Mesothelial cell of epicardium (in vitro differentiated cells): ENCODE measurements at regions not wholly inside any gene's neighbourhood (a gene's known extent, or its start where the extent isn't known, plus 50 kb on each side); places are given as distances from the start of the nearest gene placed in this dataset.
"Not testable (repeated sequence)": the region's sequence is repeated elsewhere in the genome, so short reads cannot be mapped to it uniquely, and the experiment has no call there.

Experiments
- DNase-seq, 2 experiments: peaks; one replicate each; pipeline ENCODE4 v3.0.0; 2021; ENCODE audit warnings: low spot score in 2 of 2; ENCODE audit not compliant: unreplicated experiment in 2 of 2
- H3K27ac Mint-ChIP-seq: 2 replicates; pipeline ENCODE4 v1.8.0; 2021; ENCODE audit warnings: mixed read lengths
- H3K27me3 Mint-ChIP-seq: 2 replicates; pipeline ENCODE4 v1.8.0; 2021; ENCODE audit warnings: low read depth, mixed read lengths
- H3K36me3 Mint-ChIP-seq: 2 replicates; pipeline ENCODE4 v1.8.0; 2021; ENCODE audit warnings: mixed read lengths
- H3K4me1 Mint-ChIP-seq: 2 replicates; pipeline ENCODE4 v1.8.0; 2021; ENCODE audit warnings: mixed read lengths
- H3K4me3 Mint-ChIP-seq: 2 replicates; pipeline ENCODE4 v1.8.0; 2021; ENCODE audit warnings: mild to moderate bottlenecking, moderate library complexity, mixed read lengths
- H3K9me3 Mint-ChIP-seq: 2 replicates; pipeline ENCODE4 v1.8.0; 2021; ENCODE audit warnings: mixed read lengths
- TF ChIP-seq, protein P1 (sequence below): fragments of 200-600 bp; sonication (generic); IDR thresholded peaks from one replicate; pipeline ENCODE4 v1.5.0; 2021; ENCODE audit warnings: antibody characterized with exemption; ENCODE audit not compliant: unreplicated experiment

GRCh38 chr1:21378705-21379494 is 61.0 kb upstream of the NBPF3 start:
- peaks cover 5% of the 10 kb centered on the region for H3K36me3 Mint-ChIP-seq
- H3K4me3 Mint-ChIP-seq = no peak overlapping the region
- H3K9me3 Mint-ChIP-seq = peaks cover 16% of the 10 kb centered on the region
- no peak for DNase-seq
- H3K27ac Mint-ChIP-seq = no peak overlapping the region
- H3K4me1 Mint-ChIP-seq = peaks cover 7% of the 10 kb centered on the region
- TF ChIP-seq, protein P1, sequence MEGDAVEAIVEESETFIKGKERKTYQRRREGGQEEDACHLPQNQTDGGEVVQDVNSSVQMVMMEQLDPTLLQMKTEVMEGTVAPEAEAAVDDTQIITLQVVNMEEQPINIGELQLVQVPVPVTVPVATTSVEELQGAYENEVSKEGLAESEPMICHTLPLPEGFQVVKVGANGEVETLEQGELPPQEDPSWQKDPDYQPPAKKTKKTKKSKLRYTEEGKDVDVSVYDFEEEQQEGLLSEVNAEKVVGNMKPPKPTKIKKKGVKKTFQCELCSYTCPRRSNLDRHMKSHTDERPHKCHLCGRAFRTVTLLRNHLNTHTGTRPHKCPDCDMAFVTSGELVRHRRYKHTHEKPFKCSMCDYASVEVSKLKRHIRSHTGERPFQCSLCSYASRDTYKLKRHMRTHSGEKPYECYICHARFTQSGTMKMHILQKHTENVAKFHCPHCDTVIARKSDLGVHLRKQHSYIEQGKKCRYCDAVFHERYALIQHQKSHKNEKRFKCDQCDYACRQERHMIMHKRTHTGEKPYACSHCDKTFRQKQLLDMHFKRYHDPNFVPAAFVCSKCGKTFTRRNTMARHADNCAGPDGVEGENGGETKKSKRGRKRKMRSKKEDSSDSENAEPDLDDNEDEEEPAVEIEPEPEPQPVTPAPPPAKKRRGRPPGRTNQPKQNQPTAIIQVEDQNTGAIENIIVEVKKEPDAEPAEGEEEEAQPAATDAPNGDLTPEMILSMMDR = no peak
- no peaks in the 10 kb centered on the region for H3K27me3 Mint-ChIP-seq

- H3K27me3 Mint-ChIP-seq = no peaks in the 10 kb centered on the region
- H3K27ac Mint-ChIP-seq = no peak overlapping the region
- DNase-seq = no peak
- H3K4me3 Mint-ChIP-seq = no peak overlapping the region
- TF ChIP-seq, protein P1 = no peak
- no peaks in the 10 kb centered on the region for H3K36me3 Mint-ChIP-seq
- H3K4me1 Mint-ChIP-seq = no peaks in the 10 kb centered on the region
- H3K9me3 Mint-ChIP-seq = no peaks in the 10 kb centered on the region
Observed at GRCh38 chr1:21372383-21372782, 67.6 kb upstream of the NBPF3 start.

DNA sequence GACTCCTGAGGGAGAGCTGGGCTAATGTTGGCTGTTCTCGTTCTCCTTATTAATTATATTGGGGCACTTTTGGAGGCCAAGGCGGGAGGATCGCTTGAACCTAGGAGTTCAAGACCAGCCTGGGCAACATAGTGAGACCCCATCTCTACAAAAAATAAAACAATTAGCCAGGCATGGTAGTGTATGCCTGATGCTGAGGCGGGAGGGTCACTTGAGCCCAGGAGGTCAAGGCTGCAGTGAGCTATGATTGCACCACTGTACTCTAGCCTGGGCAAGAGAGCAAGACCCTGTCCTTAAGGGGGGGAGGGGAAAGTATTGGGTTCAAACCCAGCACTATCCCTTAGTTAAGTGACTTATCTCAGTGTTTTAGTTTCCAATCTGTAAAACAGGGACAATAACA is 70.0 kb upstream of the NBPF3 start:
- Mint-ChIP-seq H3K27ac (no peak overlapping the region), H3K9me3 (no peaks in the 10 kb centered on the region), H3K4me1 (no peaks in the 10 kb centered on the region), H3K4me3 (no peak overlapping the region), H3K27me3 (no peaks in the 10 kb centered on the region), H3K36me3 (no peaks in the 10 kb centered on the region)
- no peak for DNase-seq
- TF ChIP-seq, protein P1 = no peak

DNA sequence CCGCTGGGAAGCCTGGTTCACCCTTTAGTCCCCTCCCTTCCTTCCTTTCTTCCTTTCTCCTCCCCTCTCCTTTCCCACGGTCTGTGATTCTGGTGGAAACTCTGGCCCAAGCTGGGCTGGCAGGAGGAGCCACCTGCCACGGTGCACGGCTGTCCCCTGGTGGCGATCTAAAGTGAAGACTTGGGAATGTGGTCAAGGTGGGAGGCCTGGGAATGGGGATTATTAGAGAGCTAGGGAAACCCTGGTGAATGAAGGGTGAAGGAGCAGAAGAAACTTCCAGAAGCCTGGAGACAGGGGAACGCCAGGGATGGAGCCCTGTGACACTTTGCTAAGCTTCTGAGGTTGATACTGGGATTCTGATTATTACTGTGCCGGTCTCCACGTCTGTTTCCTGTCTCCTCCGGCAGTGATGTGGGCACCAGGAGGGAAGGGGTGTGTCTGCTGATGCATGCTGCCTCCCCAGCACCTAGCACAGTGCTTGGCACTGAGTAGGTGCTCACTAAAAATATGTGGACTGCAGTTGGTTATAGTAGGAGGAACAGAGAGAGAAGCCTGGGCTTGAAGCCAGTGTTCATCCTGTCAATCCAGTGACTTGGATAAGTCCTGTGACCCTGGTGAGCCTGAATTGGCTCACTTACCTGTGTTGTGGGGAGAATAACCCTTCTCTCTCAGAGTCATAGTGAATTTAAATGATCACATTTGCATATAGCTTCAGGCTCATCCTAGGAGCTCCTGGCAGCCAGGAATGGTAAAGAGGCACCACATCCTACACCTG is 71.2 kb upstream of the NBPF3 start:
- no peaks in the 10 kb centered on the region for H3K27me3 Mint-ChIP-seq
- H3K9me3 Mint-ChIP-seq = no peaks in the 10 kb centered on the region
- TF ChIP-seq, protein P1 = peak; percentile 84
- no peaks in the 10 kb centered on the region for H3K4me1 Mint-ChIP-seq
- H3K27ac Mint-ChIP-seq = no peak overlapping the region
- H3K4me3 Mint-ChIP-seq = no peak overlapping the region
- H3K36me3 Mint-ChIP-seq = no peaks in the 10 kb centered on the region
- peak; percentile 65 to 85 for DNase-seq

- H3K4me3 Mint-ChIP-seq, H3K9me3 Mint-ChIP-seq, DNase-seq, H3K36me3 Mint-ChIP-seq, H3K4me1 Mint-ChIP-seq, H3K27ac Mint-ChIP-seq, H3K27me3 Mint-ChIP-seq: not testable (repeated sequence)
Observed at GRCh38 chr1:21367973-21368514, 71.9 kb upstream of the NBPF3 start.

- TF ChIP-seq, protein P1 = no peak
- Mint-ChIP-seq H3K9me3 (no peaks in the 10 kb centered on the region), H3K4me1 (no peaks in the 10 kb centered on the region), H3K27ac (no peak overlapping the region), H3K36me3 (no peaks in the 10 kb centered on the region), H3K4me3 (no peak overlapping the region), H3K27me3 (no peaks in the 10 kb centered on the region)
- DNase-seq = no peak
Observed at GRCh38 chr1:21366288-21366687, 73.6 kb upstream of the NBPF3 start.
